D721Med (cell line): ENCODE measurements at regions not wholly inside any gene's neighbourhood (a gene's known extent, or its start where the extent isn't known, plus 50 kb on each side); places are given as distances from the start of the nearest gene placed in this dataset.
"Not testable (repeated sequence)": the region's sequence is repeated elsewhere in the genome, so short reads cannot be mapped to it uniquely, and the experiment has no call there.

Source experiments
- DNase-seq: peaks from one replicate; pipeline ENCODE4 v3.0.0; 2011; ENCODE audit warnings: low spot score; ENCODE audit not compliant: insufficient read length
- FAIRE-seq: peaks from 2 replicates; lab custom pipeline; 2011; peaks lifted over from hg19 to GRCh38; lab: Jason Lieb, UNC
- CTCF ChIP-seq: IDR thresholded peaks from 2 replicates; pipeline ENCODE4 v1.5.1; 2012; ENCODE audit warnings: mild to moderate bottlenecking, control low read depth; ENCODE audit not compliant: insufficient read depth; ENCODE audit errors: missing control alignments

GRCh38 chr5:27129926-27130325 is 91.5 kb upstream of the CDH9 start:
- FAIRE-seq (no peak), DNase-seq (no peak)
- no peak for TF ChIP-seq CTCF

- FAIRE-seq (no peak), DNase-seq (no peak)
- no peak for TF ChIP-seq CTCF
Measured at GRCh38 chr5:27125856-27126255, 87.5 kb upstream of the CDH9 start.

- DNase-seq (no peak), FAIRE-seq (peak; percentile 48)
- TF ChIP-seq CTCF: peak; percentile 36
Measured at GRCh38 chr5:27124590-27124989, 86.2 kb upstream of the CDH9 start.

- FAIRE-seq, DNase-seq: not testable (repeated sequence)
Measured at GRCh38 chr5:27119736-27120321, 81.4 kb upstream of the CDH9 start.

GRCh38 chr5:27103486-27103885 is 65.1 kb upstream of the CDH9 start:
- no peak for FAIRE-seq
- no peak for TF ChIP-seq CTCF
- no peak for DNase-seq

- DNase-seq, FAIRE-seq: not testable (repeated sequence)
Measured at GRCh38 chr5:27095761-27096160, 57.4 kb upstream of the CDH9 start.

GRCh38 chr5:27093279-27093678 is 54.9 kb upstream of the CDH9 start:
- no peak for TF ChIP-seq CTCF
- FAIRE-seq: no peak
- DNase-seq: no peak

GRCh38 chr5:27091858-27092257 is 53.5 kb upstream of the CDH9 start:
- FAIRE-seq (no peak), DNase-seq (no peak)
- TF ChIP-seq CTCF: no peak

- DNase-seq, FAIRE-seq: not testable (repeated sequence)
Measured at GRCh38 chr5:27088822-27089221, 50.4 kb upstream of the CDH9 start.
